OCI-LY3 (cell line): ENCODE measurements at regions not wholly inside any gene's neighbourhood (a gene's known extent, or its start where the extent isn't known, plus 50 kb on each side); places are given as distances from the start of the nearest gene placed in this dataset.

Source experiments
- CTCF ChIP-seq: fragments of 200-600, 300-600 bp; sonication (generic); IDR thresholded peaks from 2 replicates; pipeline ENCODE4 v1.5.1; 2014; ENCODE audit warnings: antibody characterized with exemption, low read length, low read depth
- EZH2phosphoT487 ChIP-seq: fragments of 200-600 bp; shearing (Covaris generic); IDR thresholded peaks from 2 replicates; pipeline ENCODE4 v1.6.1; 2018; ENCODE audit warnings: antibody characterized with exemption, mixed run types, low read depth

DNA sequence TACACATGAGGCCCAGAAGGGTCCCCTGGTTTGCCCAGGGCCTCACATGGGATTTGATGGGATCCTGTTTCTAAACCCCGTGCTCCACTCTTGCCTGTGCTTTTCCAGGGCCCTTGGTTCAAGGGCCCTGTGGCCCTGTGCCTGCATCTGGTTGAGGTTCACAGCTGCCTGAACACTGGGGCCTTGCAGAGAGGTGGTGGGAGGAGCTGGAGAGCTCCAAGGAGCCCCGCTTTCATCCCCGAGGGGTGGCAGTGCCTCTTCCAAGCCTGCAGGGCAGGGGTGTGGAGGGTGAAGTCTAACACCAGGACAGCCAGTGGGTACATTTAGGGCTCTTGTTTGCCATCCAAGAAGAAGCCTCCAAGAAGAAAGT, 82.3 kb downstream of the GLI2 start:
- TF ChIP-seq CTCF (no peak), EZH2phosphoT487 (no peak)
